ENCODE measurements at regions not wholly inside any gene's neighbourhood (a gene's known extent, or its start where the extent isn't known, plus 50 kb on each side); places are given as distances from the start of the nearest gene placed in this dataset.

DNA sequence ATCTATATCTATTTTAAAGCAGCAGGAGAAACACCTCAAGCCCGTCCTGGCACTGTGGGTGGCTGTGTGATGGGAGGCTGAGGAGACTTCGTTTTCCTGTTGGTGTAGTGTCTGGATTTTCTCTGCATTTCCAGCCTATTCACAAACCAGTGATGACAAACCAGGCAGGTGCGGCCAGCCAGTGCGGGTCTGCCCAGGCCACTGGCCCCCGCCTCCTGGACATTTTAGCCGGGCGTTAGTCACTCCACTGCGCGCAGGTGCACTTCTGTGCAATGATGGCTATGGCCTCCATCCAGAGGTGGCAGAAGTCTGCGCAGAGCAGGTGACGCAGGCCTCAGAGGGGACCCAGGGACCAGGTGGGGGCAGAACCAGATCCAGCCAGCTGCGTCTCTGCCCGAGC lies 64.9 kb upstream of the PITRM1 start:
- DNase-seq (ENCODE audit: low read depth): no peak

DNA sequence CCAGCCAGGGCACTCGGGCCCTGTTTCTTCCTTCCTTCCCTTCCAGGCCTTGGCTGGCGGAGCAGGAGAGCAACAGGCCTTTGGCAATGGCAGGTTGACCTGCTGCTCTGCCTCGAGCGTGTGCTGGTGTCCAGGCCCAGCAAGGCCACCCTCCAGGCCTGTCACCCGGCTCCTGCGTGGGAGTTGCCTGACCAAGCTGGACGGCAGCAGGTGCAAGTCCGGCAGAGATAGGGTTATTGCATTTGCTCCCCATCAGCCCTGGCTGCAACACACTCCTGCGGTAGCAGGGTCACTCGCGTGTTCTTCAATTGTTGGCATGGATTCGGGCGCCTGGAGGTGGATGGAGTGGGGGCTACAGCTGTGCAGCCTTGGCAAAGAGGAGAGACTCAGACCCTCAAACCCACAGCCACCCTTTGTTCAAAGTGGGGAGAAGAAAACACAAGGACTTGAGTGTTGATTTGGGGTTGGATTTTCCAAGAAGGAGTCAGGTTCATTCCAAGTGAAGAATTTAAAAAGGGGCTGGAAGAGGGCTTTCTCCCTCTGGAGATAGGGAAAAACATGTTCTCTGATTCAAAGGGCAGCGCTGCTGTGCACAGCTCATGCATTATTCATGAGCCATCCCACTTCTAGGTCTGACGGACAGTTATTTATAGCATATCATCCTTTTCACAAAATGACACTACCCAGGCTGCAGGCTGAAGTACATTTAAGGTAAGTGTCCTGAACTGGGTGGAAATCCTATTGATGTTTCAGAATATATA lies 64.2 kb upstream of the PITRM1 start:
- no peak for DNase-seq (ENCODE audit: low read depth)

DNA sequence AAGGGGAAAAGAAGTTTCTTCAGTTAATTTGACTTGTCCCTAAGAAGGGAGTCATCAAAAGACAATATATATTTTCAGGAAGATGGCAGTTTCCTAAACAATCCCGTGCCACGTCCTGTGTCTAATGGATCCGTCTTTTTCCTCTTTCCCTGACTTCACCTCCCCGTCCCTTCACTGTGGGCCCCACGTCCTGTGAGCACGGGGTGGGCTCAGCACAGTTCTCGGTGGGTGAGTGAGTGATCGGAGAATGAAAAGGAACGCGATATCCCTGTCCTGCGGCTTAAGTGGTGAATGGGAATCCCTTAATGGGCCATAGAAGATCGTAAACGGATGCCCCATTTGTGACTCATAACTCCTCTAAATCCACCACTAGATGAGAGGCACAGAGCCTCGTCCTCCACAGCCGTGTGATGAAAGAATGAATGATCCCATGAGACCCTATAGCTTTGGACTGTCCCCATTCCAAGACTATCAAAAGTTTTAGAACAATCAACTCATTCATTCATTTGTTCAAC lies 63.5 kb upstream of the PITRM1 start:
- no peak for DNase-seq (ENCODE audit: low read depth)

DNA sequence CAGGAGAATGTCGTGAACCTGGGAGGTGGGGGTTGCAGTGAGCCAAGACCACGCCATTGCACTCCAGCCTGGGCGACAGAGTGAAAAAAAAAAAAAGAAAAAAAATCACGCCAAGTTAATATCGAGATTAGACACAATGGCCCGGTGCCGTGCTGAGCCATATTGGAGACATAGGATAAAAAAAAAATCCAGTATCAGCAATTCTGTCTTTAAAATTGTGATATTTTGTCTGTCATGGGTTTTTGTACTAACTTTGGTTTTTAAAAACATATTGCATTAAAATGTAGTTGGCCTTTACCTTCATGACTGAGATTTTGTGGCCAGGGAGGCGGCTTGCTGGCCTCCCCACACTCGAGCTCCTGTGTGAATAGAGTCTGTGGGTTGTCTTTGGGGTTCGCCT lies 62.8 kb upstream of the PITRM1 start:
- no peak for DNase-seq (ENCODE audit: low read depth)

DNA sequence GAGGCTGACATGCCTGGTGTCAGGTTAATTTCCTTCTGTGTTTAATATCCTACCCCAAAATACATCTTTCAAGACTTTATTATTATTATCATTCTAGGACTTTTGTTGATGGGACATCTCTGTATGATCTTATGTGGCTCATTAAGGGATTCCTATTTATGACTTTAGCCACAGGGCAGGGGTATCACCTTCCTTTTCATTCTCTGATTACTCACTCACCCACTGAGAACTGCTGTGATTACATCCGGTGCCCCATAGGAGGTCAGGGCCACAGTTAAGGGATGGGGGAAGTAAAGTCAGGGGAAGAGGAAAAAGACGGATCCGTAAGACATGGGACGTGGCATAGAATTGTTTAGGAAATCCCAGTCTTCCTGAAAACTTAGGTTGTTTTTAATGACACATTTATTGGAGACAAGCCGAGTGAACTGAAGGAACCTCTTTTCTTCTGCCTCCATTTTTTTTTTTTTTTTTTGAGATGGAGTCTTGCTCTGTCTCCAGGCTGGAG lies 61.0 kb upstream of the PITRM1 start:
- DNase-seq (ENCODE audit: low read depth): no peak

DNA sequence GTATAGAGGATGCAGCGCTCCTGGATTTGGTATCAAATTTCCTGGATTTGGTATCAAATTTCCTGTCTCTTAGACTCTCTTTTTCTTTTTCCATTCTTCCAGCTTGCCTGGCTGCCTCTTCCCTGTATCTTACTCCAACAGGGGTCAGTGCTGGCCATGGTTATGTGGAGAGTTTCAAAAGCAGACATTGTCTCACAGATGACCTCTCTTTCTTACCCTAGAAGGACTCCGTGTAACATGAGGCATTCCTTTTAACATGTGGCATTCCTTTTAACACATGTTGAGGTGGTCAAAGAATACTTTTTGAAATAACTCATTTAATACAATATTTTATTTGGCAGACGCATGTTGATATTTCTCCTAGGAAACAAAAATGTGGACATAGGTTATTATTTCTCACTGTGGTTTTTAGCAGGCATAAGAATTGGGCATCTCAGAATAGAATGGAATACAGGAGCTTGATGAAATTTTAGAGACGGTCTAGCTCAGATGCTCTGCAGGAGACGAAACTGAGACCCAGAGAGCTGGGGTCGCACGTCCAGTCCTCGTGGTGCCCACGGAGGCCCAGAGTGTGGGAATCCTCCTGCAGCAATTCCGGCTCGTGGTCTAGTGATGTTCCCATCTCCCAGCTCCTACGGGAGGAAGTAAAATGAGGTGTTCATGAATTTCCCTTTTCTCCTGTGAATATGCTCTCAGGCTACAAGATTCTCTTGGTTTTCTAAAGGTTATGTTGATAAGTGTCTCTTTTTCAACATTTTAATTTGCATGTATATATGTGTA lies 59.6 kb upstream of the PITRM1 start:
- no peak for DNase-seq (ENCODE audit: low read depth)

DNA sequence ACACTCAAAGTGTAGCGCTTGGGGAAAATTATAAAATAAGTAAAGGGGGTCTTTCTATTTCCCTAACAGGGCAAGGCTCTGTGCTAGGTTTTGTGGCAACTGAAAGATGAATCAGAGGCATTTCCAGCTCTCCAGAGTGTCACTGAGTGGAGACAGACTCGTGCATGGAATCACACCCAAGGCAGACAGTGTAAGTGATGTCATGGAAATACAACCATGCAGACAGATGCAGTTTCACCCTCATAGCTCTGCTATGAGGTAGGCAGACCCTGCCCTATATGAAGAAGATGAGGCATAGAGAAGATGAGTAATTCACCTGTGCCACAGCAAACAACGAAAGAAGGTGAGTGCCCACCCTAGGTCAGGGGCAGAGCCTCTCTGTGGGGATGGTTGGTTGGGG lies 57.2 kb upstream of the PITRM1 start:
- no peak for DNase-seq (ENCODE audit: low read depth)

DNA sequence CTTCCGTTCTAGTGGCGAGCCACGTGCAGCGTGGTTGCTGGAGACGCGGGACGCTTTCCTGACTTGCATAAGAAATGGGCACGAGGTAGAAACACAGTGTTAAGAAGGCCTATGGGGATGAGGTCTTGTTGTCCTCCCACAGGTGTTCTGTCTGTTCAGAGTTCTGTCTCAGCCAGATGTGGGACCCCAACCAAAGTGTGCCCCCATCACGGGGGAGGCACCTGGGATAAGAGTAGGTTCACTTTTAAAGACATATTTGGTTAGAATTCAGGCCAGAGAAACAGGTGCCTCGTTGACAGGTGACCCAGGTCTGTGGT lies 56.0 kb upstream of the PITRM1 start:
- DNase-seq (ENCODE audit: low read depth): no peak

DNA sequence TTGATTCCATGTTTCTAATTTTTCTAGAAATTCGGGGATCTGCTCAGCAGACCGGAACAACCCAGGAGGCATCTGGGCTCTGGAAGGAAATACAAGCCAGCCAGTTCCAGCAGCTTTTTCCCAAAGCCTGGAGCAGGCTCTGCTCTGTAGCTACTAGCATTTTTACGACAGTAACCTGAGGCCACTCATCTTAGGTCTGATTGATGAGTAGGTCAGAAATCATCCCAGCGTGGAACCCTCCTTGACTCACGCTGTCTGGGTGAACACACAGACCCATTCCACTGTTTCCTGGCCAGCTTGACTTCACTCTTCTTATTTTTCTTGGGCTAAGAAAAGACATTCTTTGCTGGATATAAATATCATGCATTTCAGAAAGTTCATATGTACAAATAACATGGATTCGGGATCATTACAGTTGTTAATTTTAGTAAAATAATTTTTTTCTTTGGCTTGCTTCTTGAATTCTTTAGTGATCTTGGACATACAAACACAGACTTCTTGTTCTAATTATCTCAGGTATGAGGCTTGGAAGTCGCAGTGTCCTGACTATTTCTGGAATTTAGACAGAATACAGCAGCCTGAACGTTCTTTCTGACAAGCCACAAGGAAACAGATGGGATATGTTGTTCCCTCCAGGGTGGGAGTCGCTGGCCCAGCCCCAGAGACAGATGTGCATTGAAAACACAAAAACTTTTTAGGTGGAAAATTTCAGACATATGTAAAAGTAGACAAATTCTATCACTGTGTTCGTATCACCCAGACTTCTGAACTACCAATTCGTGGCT lies 54.6 kb upstream of the PITRM1 start:
- peak; percentile 56 for DNase-seq (ENCODE audit: low read depth)

DNA sequence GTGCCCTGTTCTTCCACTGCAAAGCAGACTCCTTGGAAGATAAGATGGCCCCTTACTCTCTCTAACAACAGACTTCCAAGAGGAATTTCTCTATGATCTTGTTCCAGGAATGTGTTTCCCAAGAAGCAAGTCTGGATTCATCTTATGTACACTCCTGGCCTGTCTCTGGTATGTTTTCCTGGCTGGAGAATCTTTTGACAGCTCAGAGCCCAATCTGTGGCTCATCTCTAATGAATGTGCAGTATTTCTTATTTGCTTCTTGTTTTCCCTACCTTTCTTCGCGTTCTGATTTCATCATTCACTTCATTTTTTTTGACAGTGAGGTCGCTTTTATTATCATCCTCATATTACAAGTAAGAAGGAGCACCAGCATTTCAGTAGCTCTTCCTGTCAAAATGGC lies 53.0 kb upstream of the PITRM1 start:
- DNase-seq (ENCODE audit: low read depth): no peak

DNA sequence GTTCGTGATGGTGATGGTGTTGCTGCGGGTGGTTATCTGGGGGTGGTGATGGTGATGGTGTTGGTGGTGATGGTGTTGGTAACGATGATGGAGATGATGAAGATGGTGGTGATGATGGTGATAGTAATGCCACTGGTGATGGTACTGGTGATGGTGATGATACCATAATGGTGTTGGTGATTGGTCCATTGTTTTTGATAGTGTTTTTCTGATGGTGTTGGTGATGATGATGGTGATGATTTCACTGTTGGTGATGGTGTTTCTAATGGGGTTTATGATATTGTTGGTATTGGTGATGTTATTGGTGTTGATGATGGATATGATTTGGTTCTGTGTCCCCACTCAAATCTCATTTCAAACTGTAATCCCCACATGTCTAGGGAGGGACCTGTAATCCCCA lies 51.7 kb upstream of the PITRM1 start:
- DNase-seq (ENCODE audit: low read depth): no peak

DNA sequence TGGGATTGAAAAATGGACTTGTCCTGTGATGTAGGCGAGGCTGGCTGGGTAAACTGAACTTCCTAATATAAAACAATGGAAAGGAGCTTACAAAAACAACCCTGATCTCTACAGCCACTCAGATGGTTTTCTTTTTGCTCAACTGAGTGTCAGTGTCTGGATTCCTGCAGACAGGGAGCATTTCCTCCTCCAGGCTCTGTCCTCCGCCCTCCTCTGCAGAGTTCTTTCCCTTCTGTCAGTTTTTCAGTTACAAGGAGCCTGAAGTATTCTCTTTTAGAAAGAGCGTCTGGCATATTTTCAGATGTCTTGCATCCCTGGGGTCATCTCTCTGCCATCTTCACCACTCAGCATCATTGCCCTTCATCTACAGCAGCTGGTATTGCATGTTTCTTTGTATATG lies 50.0 kb upstream of the PITRM1 start:
- DNase-seq (ENCODE audit: low read depth): no peak
